Ishikawa (cell line): ENCODE measurements at regions not wholly inside any gene's neighbourhood (a gene's known extent, or its start where the extent isn't known, plus 50 kb on each side); places are given as distances from the start of the nearest gene placed in this dataset.

Experiments
- CEBPB ChIP-seq: IDR thresholded peaks from 2 replicates; pipeline ENCODE4 v1.6.1; 2012
- CREB1 ChIP-seq: IDR thresholded peaks from 2 replicates; pipeline ENCODE4 v1.6.1; 2012; ENCODE audit warnings: low read depth
- EGR1 ChIP-seq: IDR thresholded peaks from 2 replicates; pipeline ENCODE4 v1.6.1; 2012
- EP300 ChIP-seq: IDR thresholded peaks from 2 replicates; pipeline ENCODE4 v1.6.1; 2012; ENCODE audit warnings: borderline replicate concordance
- FOXM1 ChIP-seq: IDR thresholded peaks from 2 replicates; pipeline ENCODE4 v1.6.1; 2012; ENCODE audit warnings: low read depth, borderline replicate concordance
- NFIC ChIP-seq: IDR thresholded peaks from 2 replicates; pipeline ENCODE4 v1.6.1; 2012
- RAD21 ChIP-seq: IDR thresholded peaks from 2 replicates; pipeline ENCODE4 v1.6.1; 2012; ENCODE audit warnings: low read depth
- TAF1 ChIP-seq: IDR thresholded peaks from 2 replicates; pipeline ENCODE4 v1.6.1; 2012; ENCODE audit warnings: low read depth, mild to moderate bottlenecking
- TCF12 ChIP-seq: IDR thresholded peaks from 2 replicates; pipeline ENCODE4 v1.6.1; 2012; ENCODE audit warnings: low read depth
- TEAD4 ChIP-seq: IDR thresholded peaks from 2 replicates; pipeline ENCODE4 v1.6.1; 2012
- YY1 ChIP-seq: IDR thresholded peaks from 2 replicates; pipeline ENCODE4 v1.6.1; 2012; ENCODE audit warnings: low read depth
- ZBTB7A ChIP-seq: IDR thresholded peaks from 2 replicates; pipeline ENCODE4 v1.6.1; 2012; ENCODE audit warnings: low read depth
- TF ChIP-seq, protein P1 (sequence below): IDR thresholded peaks from 2 replicates; pipeline ENCODE4 v1.6.1; 2012
- TF ChIP-seq, protein P2 (sequence below): IDR thresholded peaks from 2 replicates; pipeline ENCODE4 v1.6.1; 2012; ENCODE audit warnings: low read depth, mild to moderate bottlenecking
- TF ChIP-seq, protein P3 (sequence below): IDR thresholded peaks from 2 replicates; pipeline ENCODE4 v1.6.1; 2012

DNA sequence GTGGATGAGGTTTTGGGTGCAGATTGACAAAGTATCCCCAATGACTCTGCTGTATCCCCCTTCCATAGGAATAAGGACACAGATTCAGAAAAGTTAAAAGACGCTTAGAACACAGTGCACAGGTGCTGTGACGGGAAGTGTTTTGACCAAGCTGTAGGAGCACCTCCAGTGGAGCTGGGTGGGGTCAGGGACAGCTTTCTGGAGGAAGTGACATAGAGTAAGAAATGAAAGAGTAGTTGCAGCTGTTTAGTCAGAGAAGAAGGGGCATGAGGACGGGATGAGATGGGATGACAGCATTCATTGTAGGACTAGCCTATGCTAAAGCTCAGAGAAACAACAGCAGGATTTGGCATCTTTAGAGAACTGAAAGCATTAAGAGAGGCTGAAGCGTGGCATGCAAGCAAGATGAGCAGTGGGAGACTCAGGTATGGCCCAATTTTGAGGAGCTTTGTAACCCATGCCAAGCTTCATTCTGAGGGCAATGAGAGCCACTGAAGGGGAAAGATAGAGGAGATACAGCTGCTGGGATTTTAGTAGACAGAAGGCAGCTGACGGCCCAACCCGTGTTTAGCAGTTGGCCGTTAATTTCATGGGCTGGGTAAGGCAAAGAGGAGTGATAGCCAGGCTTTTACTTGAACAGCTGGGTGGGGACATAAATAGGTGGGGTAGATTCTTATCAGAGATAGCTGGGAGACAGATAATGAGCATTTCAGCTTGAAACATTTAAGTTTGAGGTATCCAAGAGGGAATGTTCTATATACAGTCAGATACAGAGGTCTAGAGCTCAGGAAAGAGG, 131.8 kb upstream of the KRAS start:
- TF ChIP-seq RAD21 (no peak), TEAD4 (no peak), CREB1 (no peak), YY1 (no peak), TAF1 (no peak), NFIC (no peak), TCF12 (no peak), FOXM1 (no peak), CEBPB (no peak)
- TF ChIP-seq, protein P1, sequence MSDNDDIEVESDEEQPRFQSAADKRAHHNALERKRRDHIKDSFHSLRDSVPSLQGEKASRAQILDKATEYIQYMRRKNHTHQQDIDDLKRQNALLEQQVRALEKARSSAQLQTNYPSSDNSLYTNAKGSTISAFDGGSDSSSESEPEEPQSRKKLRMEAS, result no peak
- TF ChIP-seq, protein P2, sequence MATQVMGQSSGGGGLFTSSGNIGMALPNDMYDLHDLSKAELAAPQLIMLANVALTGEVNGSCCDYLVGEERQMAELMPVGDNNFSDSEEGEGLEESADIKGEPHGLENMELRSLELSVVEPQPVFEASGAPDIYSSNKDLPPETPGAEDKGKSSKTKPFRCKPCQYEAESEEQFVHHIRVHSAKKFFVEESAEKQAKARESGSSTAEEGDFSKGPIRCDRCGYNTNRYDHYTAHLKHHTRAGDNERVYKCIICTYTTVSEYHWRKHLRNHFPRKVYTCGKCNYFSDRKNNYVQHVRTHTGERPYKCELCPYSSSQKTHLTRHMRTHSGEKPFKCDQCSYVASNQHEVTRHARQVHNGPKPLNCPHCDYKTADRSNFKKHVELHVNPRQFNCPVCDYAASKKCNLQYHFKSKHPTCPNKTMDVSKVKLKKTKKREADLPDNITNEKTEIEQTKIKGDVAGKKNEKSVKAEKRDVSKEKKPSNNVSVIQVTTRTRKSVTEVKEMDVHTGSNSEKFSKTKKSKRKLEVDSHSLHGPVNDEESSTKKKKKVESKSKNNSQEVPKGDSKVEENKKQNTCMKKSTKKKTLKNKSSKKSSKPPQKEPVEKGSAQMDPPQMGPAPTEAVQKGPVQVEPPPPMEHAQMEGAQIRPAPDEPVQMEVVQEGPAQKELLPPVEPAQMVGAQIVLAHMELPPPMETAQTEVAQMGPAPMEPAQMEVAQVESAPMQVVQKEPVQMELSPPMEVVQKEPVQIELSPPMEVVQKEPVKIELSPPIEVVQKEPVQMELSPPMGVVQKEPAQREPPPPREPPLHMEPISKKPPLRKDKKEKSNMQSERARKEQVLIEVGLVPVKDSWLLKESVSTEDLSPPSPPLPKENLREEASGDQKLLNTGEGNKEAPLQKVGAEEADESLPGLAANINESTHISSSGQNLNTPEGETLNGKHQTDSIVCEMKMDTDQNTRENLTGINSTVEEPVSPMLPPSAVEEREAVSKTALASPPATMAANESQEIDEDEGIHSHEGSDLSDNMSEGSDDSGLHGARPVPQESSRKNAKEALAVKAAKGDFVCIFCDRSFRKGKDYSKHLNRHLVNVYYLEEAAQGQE, result no peak

DNA sequence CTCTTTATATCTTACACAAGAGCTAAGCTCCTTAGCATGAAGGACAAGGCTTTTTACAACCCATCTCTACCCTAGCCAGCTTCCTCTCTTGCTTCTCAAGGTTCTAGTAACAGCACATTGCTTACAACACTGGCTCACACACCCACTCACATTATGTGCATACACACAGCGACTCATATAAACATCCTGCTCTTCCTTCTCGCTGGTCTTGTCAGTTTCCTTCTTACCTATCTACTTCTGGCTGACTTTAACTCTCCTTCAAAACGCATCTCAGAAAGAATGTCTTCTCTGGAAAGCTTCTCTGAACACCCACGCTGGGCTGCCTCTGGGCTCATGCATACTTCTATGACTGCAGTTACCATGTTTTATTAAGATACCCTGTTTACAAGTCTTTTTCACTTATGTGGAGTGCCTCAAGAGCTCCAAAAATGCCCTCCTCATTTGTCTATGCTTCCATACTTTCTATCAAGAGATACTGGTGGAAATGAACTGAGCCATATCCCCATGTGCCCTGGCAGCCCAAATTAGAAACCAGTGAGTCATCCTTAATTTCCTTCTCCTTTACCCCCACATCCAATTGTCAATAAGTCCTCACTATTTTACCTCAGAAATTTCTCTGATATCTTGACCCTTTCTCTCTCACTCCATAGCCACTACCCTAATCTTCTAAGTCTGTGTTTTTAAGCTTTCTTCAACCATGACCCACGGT, 126.9 kb upstream of the KRAS start:
- TF ChIP-seq TAF1, result no peak
- TF ChIP-seq, protein P1, result no peak
- TF ChIP-seq TCF12, result no peak

DNA sequence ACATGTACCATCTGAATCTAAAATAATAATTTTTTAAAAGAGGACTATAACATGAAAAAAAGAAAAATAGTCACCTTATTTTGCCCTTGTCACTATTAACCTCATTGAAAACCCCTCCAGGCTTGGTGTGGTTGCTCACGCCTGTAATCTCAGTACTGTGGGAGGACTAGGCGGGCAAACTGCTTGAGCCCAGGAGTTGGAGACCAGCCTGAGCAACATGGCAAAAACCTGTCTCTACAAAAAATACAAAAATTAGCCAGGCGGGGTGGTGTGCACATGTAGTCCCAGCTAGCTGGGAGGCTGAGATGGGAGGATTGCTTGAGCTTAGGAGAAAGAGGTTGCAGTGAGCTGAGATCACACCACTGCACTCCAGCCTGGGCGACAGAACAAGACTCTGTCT, 126.3 kb upstream of the KRAS start:
- TF ChIP-seq CREB1 (no peak), NFIC (no peak), TEAD4 (no peak), FOXM1 (no peak), TCF12 (no peak), EGR1 (no peak), TAF1 (no peak), YY1 (no peak)
- TF ChIP-seq, protein P1, result no peak
- TF ChIP-seq, protein P3, sequence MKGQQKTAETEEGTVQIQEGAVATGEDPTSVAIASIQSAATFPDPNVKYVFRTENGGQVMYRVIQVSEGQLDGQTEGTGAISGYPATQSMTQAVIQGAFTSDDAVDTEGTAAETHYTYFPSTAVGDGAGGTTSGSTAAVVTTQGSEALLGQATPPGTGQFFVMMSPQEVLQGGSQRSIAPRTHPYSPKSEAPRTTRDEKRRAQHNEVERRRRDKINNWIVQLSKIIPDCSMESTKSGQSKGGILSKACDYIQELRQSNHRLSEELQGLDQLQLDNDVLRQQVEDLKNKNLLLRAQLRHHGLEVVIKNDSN, result no peak
- TF ChIP-seq, protein P2, result no peak

DNA sequence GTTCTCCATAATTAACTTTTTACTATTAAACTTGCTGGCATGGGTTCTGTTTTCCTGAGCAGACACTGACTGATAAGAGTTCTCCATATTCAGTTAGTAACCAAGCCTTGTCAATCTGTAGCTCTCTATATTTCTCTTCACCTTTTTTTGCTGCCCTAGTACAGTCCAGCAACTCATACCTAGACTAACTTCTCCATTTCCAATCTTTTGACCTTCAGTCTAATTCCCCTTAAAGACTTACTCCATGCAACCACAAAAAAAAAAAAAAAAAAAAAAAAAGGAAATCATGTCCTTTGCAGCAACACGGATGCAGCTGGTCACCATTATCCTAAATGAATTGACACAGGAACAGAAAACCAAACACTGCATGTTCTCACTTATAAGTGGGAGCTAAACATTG, 125.7 kb upstream of the KRAS start:
- TF ChIP-seq, protein P3, result no peak
- TF ChIP-seq EP300 (no peak), FOXM1 (no peak), TEAD4 (no peak), TAF1 (no peak)

DNA sequence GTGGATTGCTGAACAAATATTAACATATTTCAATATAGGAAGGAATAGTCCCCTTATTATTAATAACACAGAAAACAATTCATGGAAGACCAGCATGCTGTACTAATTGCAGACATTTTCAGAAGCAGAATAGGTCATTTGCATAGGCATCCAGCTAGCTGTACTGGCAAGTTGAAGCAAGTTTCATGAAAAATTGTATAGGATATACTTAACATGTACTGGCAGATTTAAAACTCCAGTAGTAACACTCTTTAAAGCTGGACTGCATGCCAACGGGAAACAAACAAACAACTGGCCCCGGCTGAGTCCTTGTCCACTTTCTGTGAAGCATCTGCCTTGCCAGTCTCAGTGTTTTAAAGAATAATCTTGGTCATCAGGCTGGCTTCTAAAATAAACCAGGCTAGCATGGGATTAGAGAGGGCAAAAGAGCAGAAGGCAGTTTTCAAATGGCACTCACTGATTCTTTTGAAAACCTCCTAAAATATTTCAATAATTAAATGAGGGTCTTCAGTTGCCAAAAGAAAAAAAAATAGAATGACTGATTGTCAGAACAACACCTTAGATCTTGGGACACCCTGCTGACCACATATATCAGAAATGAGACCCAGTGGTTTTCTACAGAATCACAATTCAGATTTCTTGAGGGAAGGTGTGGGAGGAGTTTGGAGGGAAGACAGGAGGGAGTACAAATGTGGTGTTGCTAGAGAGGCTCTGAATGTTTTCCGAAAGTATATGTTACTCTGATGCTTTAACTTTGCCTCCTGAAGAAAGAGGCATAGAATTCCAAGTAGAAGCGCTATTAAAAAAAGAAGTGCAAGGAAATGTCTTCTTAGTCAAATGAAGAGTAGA, 122.5 kb upstream of the KRAS start:
- no peak for TF ChIP-seq CREB1
- TF ChIP-seq CEBPB, result no peak
- TF ChIP-seq TEAD4, result no peak
- no peak for TF ChIP-seq RAD21
- TF ChIP-seq EP300, result no peak
- no peak for TF ChIP-seq ZBTB7A
- TF ChIP-seq NFIC, result no peak
- no peak for TF ChIP-seq TCF12

DNA sequence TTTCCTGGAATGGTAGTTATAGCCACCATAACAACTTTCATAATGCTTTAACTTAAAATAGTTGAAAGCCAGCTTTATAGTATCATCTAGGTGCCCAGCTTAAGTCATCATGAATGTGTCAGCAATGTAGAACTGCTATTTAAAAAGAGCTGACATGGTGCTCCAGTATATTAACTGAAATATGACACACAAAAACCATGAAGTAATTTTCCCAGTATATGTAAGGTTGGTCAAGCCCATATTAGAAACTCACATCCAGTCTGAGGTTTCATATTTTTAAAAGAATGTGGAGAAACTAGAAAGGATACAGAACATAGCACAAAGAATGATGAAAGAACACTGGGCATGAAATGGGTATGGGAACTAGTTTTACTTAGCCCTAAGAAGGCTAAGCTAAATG, 121.3 kb upstream of the KRAS start:
- TF ChIP-seq, protein P1, result no peak
- TF ChIP-seq, protein P3, result no peak
- TF ChIP-seq EP300 (no peak), FOXM1 (no peak), EGR1 (no peak), CEBPB (no peak), TCF12 (no peak), RAD21 (no peak)
